Upper lobe of left lung (tissue), 6 donors: ENCODE measurements at regions not wholly inside any gene's neighbourhood (a gene's known extent, or its start where the extent isn't known, plus 50 kb on each side); places are given as distances from the start of the nearest gene placed in this dataset.
A peak's percentile ranks its signal among the peaks of the same experiment; 100 is the strongest.

Source experiments
- ATAC-seq, 2 donors: fragments of 200-7000 bp; cut with Tn5 transposase; one replicate each; pipeline ENCODE4 v1.9.1; 2022; ENCODE audit warnings: mild to moderate bottlenecking in 2 of 2, moderate library complexity in 2 of 2; ENCODE audit not compliant: low FRiP score in 2 of 2
- DNase-seq, 2 donors: peaks; one replicate each; pipeline ENCODE4 v3.0.0-alpha.2; 2019 to 2020
- H3K27ac ChIP-seq, 4 donors: fragments of 200-600 bp; sonication (generic); one replicate each; pipeline ENCODE4 v1.5.1; 2016 to 2019
- H3K27me3 ChIP-seq, 4 donors: fragments of 200-600 bp; sonication (generic); one replicate each; pipeline ENCODE4 v1.5.1; 2017 to 2019
- H3K36me3 ChIP-seq, 4 donors: fragments of 200-600 bp; sonication (generic); one replicate each; pipeline ENCODE4 v1.5.1; 2016 to 2019
- H3K4me1 ChIP-seq, 4 donors: fragments of 200-600 bp; sonication (generic); one replicate each; pipeline ENCODE4 v1.5.1; 2018 to 2019
- H3K4me3 ChIP-seq, 4 donors: fragments of 200-600 bp; sonication (generic); one replicate each; pipeline ENCODE4 v1.5.1; 2017 to 2019; ENCODE audit warnings: mild to moderate bottlenecking in 2 of 4, moderate library complexity in 1 of 4
- H3K9me3 ChIP-seq, 4 donors: fragments of 200-600 bp; sonication (generic); one replicate each; pipeline ENCODE4 v1.5.1; 2018 to 2019
- CTCF ChIP-seq, 6 experiments: fragments of 450-650 bp in 4 of 6; fragments of 200-600 bp in 2 of 6; sonication (generic) in 2 of 6; IDR thresholded peaks; one replicate each; pipeline ENCODE4 v1.5.1; 2016 to 2019; ENCODE audit warnings: antibody characterized with exemption in 6 of 6
- EP300 ChIP-seq, 4 donors: sonication (generic); formaldehyde crosslinking; IDR thresholded peaks; one replicate each; pipeline ENCODE4 v1.5.1; 2017; ENCODE audit warnings: antibody characterized with exemption in 4 of 4, control low read depth in 2 of 4
- POLR2A ChIP-seq, 4 donors: fragments of 450-650 bp; IDR thresholded peaks; one replicate each; pipeline ENCODE4 v1.5.1; 2016 to 2017; ENCODE audit warnings: antibody characterized with exemption in 4 of 4, mild to moderate bottlenecking in 2 of 4
- POLR2AphosphoS5 ChIP-seq, 2 donors: sonication (generic); formaldehyde crosslinking; IDR thresholded peaks; one replicate each; pipeline ENCODE4 v1.5.1; 2017; ENCODE audit warnings: antibody characterized with exemption in 2 of 2
- WGBS, 2 donors: methylation state at CpG; one replicate each; pipeline ENCODE4 v1.1.5; 2017 to 2018; 5-methylcytosine and 5-hydroxymethylcytosine counted together
- donor health status: DM: no; HTN: no; CAD: no; lungs with moderate emphysema.
- donor health status: DM: no; HTN: yes; CAD: no; lungs with severe emphysema.

- no peaks in the 10 kb centered on the region for H3K4me1 ChIP-seq
- no peak overlapping the region for H3K4me3 ChIP-seq
- no peaks in the 10 kb centered on the region for H3K9me3 ChIP-seq
- TF ChIP-seq CTCF (IDR thresholded peaks at IDR 0.05) (no peak), POLR2AphosphoS5 (IDR thresholded peaks at IDR 0.05) (no peak), POLR2A (IDR thresholded peaks at IDR 0.05) (no peak), EP300 (IDR thresholded peaks at IDR 0.05) (no peak)
- H3K27me3 ChIP-seq, result no peaks in the 10 kb centered on the region
- H3K27ac ChIP-seq, result no peak overlapping the region
- no peak for ATAC-seq
- no peak for DNase-seq
- H3K36me3 ChIP-seq, result no peaks in the 10 kb centered on the region
- WGBS, 2 donors, result 87 to 90% methylated on average over 2 of the region's 2 CpGs
Measured at GRCh38 chr15:36108541-36108940, 470.9 kb upstream of the CDIN1 start.

GRCh38 chr15:36109943-36110658 lies 469.3 kb upstream of the CDIN1 start:
- no peak overlapping the region for H3K4me3 ChIP-seq
- WGBS, 2 donors, result 67 to 73% methylated on average over 2 of the region's 2 CpGs
- DNase-seq (no peak), ATAC-seq (peak in 1 of 2 donors; percentile 38)
- H3K27me3 ChIP-seq, result no peaks in the 10 kb centered on the region
- H3K9me3 ChIP-seq, result no peaks in the 10 kb centered on the region
- TF ChIP-seq EP300 (IDR thresholded peaks at IDR 0.05), result no peak
- no peak for TF ChIP-seq POLR2AphosphoS5 (IDR thresholded peaks at IDR 0.05)
- TF ChIP-seq CTCF (IDR thresholded peaks at IDR 0.05), result no peak
- no peak for TF ChIP-seq POLR2A (IDR thresholded peaks at IDR 0.05)
- H3K36me3 ChIP-seq, result no peaks in the 10 kb centered on the region
- no peaks in the 10 kb centered on the region for H3K4me1 ChIP-seq
- no peak overlapping the region for H3K27ac ChIP-seq

GRCh38 chr15:36110659-36110993 lies 468.8 kb upstream of the CDIN1 start:
- H3K27me3 ChIP-seq, result no peaks in the 10 kb centered on the region
- H3K9me3 ChIP-seq, result no peaks in the 10 kb centered on the region
- no peak overlapping the region for H3K27ac ChIP-seq
- no peak for DNase-seq
- ATAC-seq, result peak in 1 of 2 donors; percentile 48
- no peak for TF ChIP-seq POLR2A (IDR thresholded peaks at IDR 0.05)
- no peaks in the 10 kb centered on the region for H3K36me3 ChIP-seq
- no peaks in the 10 kb centered on the region for H3K4me1 ChIP-seq
- WGBS, 2 donors, result 59 to 77% methylated on average over 1 of the region's 1 CpG
- H3K4me3 ChIP-seq, result no peak overlapping the region

- Histone ChIP-seq H3K4me1 (no peaks in the 10 kb centered on the region), H3K27ac (no peak overlapping the region), H3K27me3 (no peaks in the 10 kb centered on the region), H3K9me3 (no peaks in the 10 kb centered on the region), H3K4me3 (no peak overlapping the region), H3K36me3 (no peaks in the 10 kb centered on the region)
- TF ChIP-seq CTCF (IDR thresholded peaks at IDR 0.05), result no peak
- TF ChIP-seq EP300 (IDR thresholded peaks at IDR 0.05), result no peak
- TF ChIP-seq POLR2AphosphoS5 (IDR thresholded peaks at IDR 0.05), result no peak
- TF ChIP-seq POLR2A (IDR thresholded peaks at IDR 0.05), result no peak
- ATAC-seq (no peak), DNase-seq (no peak)
- 81 to 86% methylated on average over 6 of the region's 6 CpGs for WGBS, 2 donors
Measured at GRCh38 chr15:36117296-36117787, 462.1 kb upstream of the CDIN1 start.

GRCh38 chr15:36126194-36126593 lies 453.2 kb upstream of the CDIN1 start:
- WGBS, 2 donors, result 74 to 82% methylated on average over 2 of the region's 2 CpGs
- TF ChIP-seq EP300 (IDR thresholded peaks at IDR 0.05) (no peak), CTCF (IDR thresholded peaks at IDR 0.05) (no peak), POLR2A (IDR thresholded peaks at IDR 0.05) (no peak), POLR2AphosphoS5 (IDR thresholded peaks at IDR 0.05) (no peak)
- no peak for DNase-seq

More at GRCh38 chr15:36126194-36126593, 453.2 kb upstream of the CDIN1 start:
- H3K36me3 ChIP-seq, result no peaks in the 10 kb centered on the region
- no peaks in the 10 kb centered on the region for H3K4me1 ChIP-seq
- no peak overlapping the region for H3K4me3 ChIP-seq
- H3K27me3 ChIP-seq, result no peaks in the 10 kb centered on the region
- ATAC-seq, result no peak
- no peak overlapping the region for H3K27ac ChIP-seq
- H3K9me3 ChIP-seq, result no peaks in the 10 kb centered on the region
